IPS-NIHi7 (cell line): ENCODE measurements at regions not wholly inside any gene's neighbourhood (a gene's known extent, or its start where the extent isn't known, plus 50 kb on each side); places are given as distances from the start of the nearest gene placed in this dataset.

Experiments used
- DNase-seq: peaks from one replicate; pipeline ENCODE4 v3.0.0; 2012; ENCODE audit warnings: mixed read lengths; ENCODE audit errors: extremely low spot score

GRCh38 chr3:145798696-145799537 lies 362.1 kb downstream of the PLOD2 start:
- peak; percentile 18 for DNase-seq

GRCh38 chr3:145801696-145802095 lies 359.3 kb downstream of the PLOD2 start:
- no peak for DNase-seq

GRCh38 chr3:145807990-145808389 lies 353.0 kb downstream of the PLOD2 start:
- peak; percentile 50 for DNase-seq

GRCh38 chr3:145812391-145812790 lies 348.6 kb downstream of the PLOD2 start:
- DNase-seq, result no peak

GRCh38 chr3:145815707-145816413 lies 345.1 kb downstream of the PLOD2 start:
- DNase-seq, result peak; percentile 14

GRCh38 chr3:145817870-145818483 lies 343.0 kb downstream of the PLOD2 start:
- no peak for DNase-seq

- DNase-seq, result no peak
Observed at GRCh38 chr3:145820170-145820569, 340.8 kb downstream of the PLOD2 start.

GRCh38 chr3:145842294-145842902 lies 318.6 kb downstream of the PLOD2 start:
- DNase-seq, result no peak

- no peak for DNase-seq
Observed at GRCh38 chr3:145843561-145843960, 317.4 kb downstream of the PLOD2 start.

- DNase-seq, result no peak
Observed at GRCh38 chr3:145849115-145849514, 311.9 kb downstream of the PLOD2 start.

GRCh38 chr3:145854499-145854898 lies 306.5 kb downstream of the PLOD2 start:
- no peak for DNase-seq

- DNase-seq, result no peak
Observed at GRCh38 chr3:145857956-145858355, 303.0 kb downstream of the PLOD2 start.

- peak; percentile 10 for DNase-seq
Observed at GRCh38 chr3:145864336-145864735, 296.6 kb downstream of the PLOD2 start.

- no peak for DNase-seq
Observed at GRCh38 chr3:145865399-145866018, 295.5 kb downstream of the PLOD2 start.

- no peak for DNase-seq
Observed at GRCh38 chr3:145869958-145870357, 291.0 kb downstream of the PLOD2 start.

- DNase-seq, result no peak
Observed at GRCh38 chr3:145882436-145882835, 278.5 kb downstream of the PLOD2 start.

GRCh38 chr3:145889730-145890129 lies 271.3 kb downstream of the PLOD2 start:
- no peak for DNase-seq

GRCh38 chr3:145892869-145893268 lies 268.1 kb downstream of the PLOD2 start:
- no peak for DNase-seq

GRCh38 chr3:145893331-145893730 lies 267.7 kb downstream of the PLOD2 start:
- DNase-seq, result no peak

GRCh38 chr3:145898487-145898886 lies 262.5 kb downstream of the PLOD2 start:
- DNase-seq, result no peak

GRCh38 chr3:145899241-145899640 lies 261.7 kb downstream of the PLOD2 start:
- DNase-seq, result no peak
